B cell (primary cell): ENCODE measurements at regions not wholly inside any gene's neighbourhood (a gene's known extent, or its start where the extent isn't known, plus 50 kb on each side); places are given as distances from the start of the nearest gene placed in this dataset.

Source experiments
- ATAC-seq: fragments of 200-7000 bp; cut with Tn5 transposase; one replicate; pipeline ENCODE4 v1.10.0; 2021; ENCODE audit warnings: low read depth, mild to moderate bottlenecking, moderate number of reproducible peaks, moderate library complexity
- CTCF ChIA-PET: fragments of 350-600 bp; sonication (Branson Sonifier 250); formaldehyde crosslinking; loops from one replicate; lab custom pipeline; 2021; ENCODE audit warnings: antibody characterized with exemption, inconsistent platforms; lab: Charles Lee
- POLR2A ChIA-PET: fragments of 350-600 bp; sonication (Branson Sonifier 250); formaldehyde crosslinking; loops from one replicate; lab custom pipeline; 2021; ENCODE audit warnings: antibody characterized with exemption; lab: Charles Lee
- DNase-seq: peaks from one replicate; pipeline ENCODE4 v3.0.0; 2013
- H2AFZ ChIP-seq: 2 replicates; pipeline ENCODE4 v1.6.1; 2012; ENCODE audit warnings: mild to moderate bottlenecking, low read depth, low read length; ENCODE audit not compliant: insufficient read depth, poor library complexity, severe bottlenecking
- H3K27ac ChIP-seq, 2 donors: 1 replicate in 1 of 2; 2 replicates in 1 of 2; pipeline ENCODE4 v1.5.1; 2012 to 2013; ENCODE audit warnings: low read length in 2 of 2, mild to moderate bottlenecking in 2 of 2, moderate library complexity in 1 of 2
- H3K27me3 ChIP-seq, 4 experiments: fragments of 200-600 bp in 1 of 4; sonication (generic) in 1 of 4; replicated peaks in 1 of 4; 1 replicate in 2 of 4; 2 replicates in 2 of 4; pipeline versions ENCODE4 v1.6.1 to v1.7.0; 2013 to 2016; ENCODE audit warnings: low read length in 3 of 4, mild to moderate bottlenecking in 2 of 4, mixed read lengths in 1 of 4, moderate library complexity in 1 of 4; ENCODE audit not compliant: insufficient read depth in 4 of 4, control insufficient read depth in 3 of 4; ENCODE audit errors: control extremely low read depth in 1 of 4
- H3K36me3 ChIP-seq, 2 experiments: replicated peaks in 1 of 2; 1 replicate in 1 of 2; 2 replicates in 1 of 2; pipeline versions ENCODE4 v1.6.1 to v1.7.1; 2013; ENCODE audit warnings: low read length in 1 of 2; ENCODE audit not compliant: insufficient read depth in 2 of 2, control insufficient read depth in 1 of 2; ENCODE audit errors: control extremely low read depth in 1 of 2, extremely low read depth in 1 of 2
- H3K4me1 ChIP-seq, 2 donors: fragments of 200-600 bp in 1 of 2; sonication (generic) in 1 of 2; 1 replicate in 1 of 2; 2 replicates in 1 of 2; pipeline versions ENCODE4 v1.5.1 to v1.6.1; 2013 to 2017; ENCODE audit warnings: low read length in 2 of 2; ENCODE audit not compliant: control insufficient read depth in 2 of 2, insufficient read depth in 2 of 2
- H3K4me2 ChIP-seq: replicated peaks from 2 replicates; pipeline ENCODE3; 2012; ENCODE audit warnings: mild to moderate bottlenecking, low read depth, low read length; ENCODE audit not compliant: poor library complexity, severe bottlenecking
- H3K4me3 ChIP-seq, 5 experiments: fragments of 200-600 bp in 1 of 5; sonication (generic) in 1 of 5; 1 replicate in 3 of 5; 2 replicates in 2 of 5; pipeline versions ENCODE4 v1.5.1 to v1.7.0; 2011 to 2016; ENCODE audit warnings: low read length in 4 of 5, mild to moderate bottlenecking in 4 of 5, low read depth in 2 of 5, control low read depth in 1 of 5, moderate library complexity in 1 of 5; ENCODE audit not compliant: insufficient read depth in 1 of 5; ENCODE audit errors: control extremely low read depth in 1 of 5, extremely low read depth in 1 of 5
- H3K79me2 ChIP-seq: fragments of 200-600 bp; sonication (generic); one replicate; pipeline ENCODE4 v1.6.0; 2016; ENCODE audit warnings: low read length; ENCODE audit not compliant: control insufficient read depth, insufficient read depth
- H3K9ac ChIP-seq: fragments of 200-600 bp; sonication (generic); 2 replicates; pipeline ENCODE4 v1.6.1; 2017; ENCODE audit warnings: mild to moderate bottlenecking, low read length, moderate library complexity
- H3K9me3 ChIP-seq, 3 donors: one replicate each; pipeline versions ENCODE4 v1.6.1 to v1.7.1; 2013; ENCODE audit warnings: low read length in 2 of 3; ENCODE audit not compliant: control insufficient read depth in 2 of 3, insufficient read depth in 1 of 3; ENCODE audit errors: control extremely low read depth in 1 of 3
- H4K20me1 ChIP-seq: 2 replicates; pipeline ENCODE4 v1.6.0; 2012; ENCODE audit warnings: mild to moderate bottlenecking, low read length; ENCODE audit not compliant: insufficient read depth, control insufficient read depth, poor library complexity, severe bottlenecking
- H3K27ac Mint-ChIP-seq: one replicate; pipeline ENCODE4 v1.8.0; 2021; ENCODE audit warnings: mixed read lengths
- H3K27me3 Mint-ChIP-seq: one replicate; pipeline ENCODE4 v1.8.0; 2021; ENCODE audit warnings: mixed read lengths
- H3K4me1 Mint-ChIP-seq: one replicate; pipeline ENCODE4 v1.8.0; 2021; ENCODE audit warnings: mixed read lengths
- H3K4me3 Mint-ChIP-seq: one replicate; pipeline ENCODE4 v1.8.0; 2021; ENCODE audit warnings: mixed read lengths
- H3K9me3 Mint-ChIP-seq: one replicate; pipeline ENCODE4 v1.8.0; 2022; ENCODE audit warnings: mixed read lengths; ENCODE audit not compliant: insufficient read depth
- CTCF ChIP-seq: fragments of 200-600 bp; IDR thresholded peaks from one replicate; pipeline ENCODE4 v1.8.0; 2022; ENCODE audit warnings: antibody characterized with exemption, mild to moderate bottlenecking
- EZH2 ChIP-seq: IDR thresholded peaks from 2 replicates; pipeline ENCODE4 v1.6.1; 2012; ENCODE audit warnings: borderline replicate concordance, low read depth, mild to moderate bottlenecking, moderate library complexity, low read length; ENCODE audit not compliant: insufficient read depth, poor library complexity, severe bottlenecking
- WGBS: methylation state at CpG from one replicate; pipeline ENCODE4 v1.1.5; 2013; ENCODE audit warnings: missing lambda C conversion rate; ENCODE audit not compliant: insufficient coverage; 5-methylcytosine and 5-hydroxymethylcytosine counted together
- intact Hi-C: fragments of 100-400 bp; cut with micrococcal nuclease; formaldehyde crosslinking; loops from one replicate; pipeline ENCODE4 v1.10.0; 2022

- Mint-ChIP-seq H3K27ac (no peak overlapping the region), H3K4me3 (no peak overlapping the region), H3K9me3 (no peaks in the 10 kb centered on the region), H3K4me1 (no peaks in the 10 kb centered on the region), H3K27me3 (peaks cover 2% of the 10 kb centered on the region)
- CTCF ChIA-PET: no interaction called here
- DNase-seq (no peak), ATAC-seq (no peak)
- no peak overlapping the region for H2AFZ ChIP-seq
- no peaks in the 10 kb centered on the region for H3K79me2 ChIP-seq
- no peak overlapping the region for H3K4me2 ChIP-seq
- no peaks in the 10 kb centered on the region for H4K20me1 ChIP-seq
- no peak overlapping the region for H3K27ac ChIP-seq
- H3K36me3 ChIP-seq: no peaks in the 10 kb centered on the region
- H3K9ac ChIP-seq: no peak overlapping the region
- TF ChIP-seq CTCF: no peak
- H3K9me3 ChIP-seq: no peaks in the 10 kb centered on the region
- intact Hi-C loops: no loop called here
- no CpG with 5 or more reads among the region's 1 CpG for WGBS
- H3K4me3 ChIP-seq: no peak overlapping the region
- H3K27me3 ChIP-seq: peaks cover 0 to 4% (median under 1%) of the 10 kb centered on the region in 4 experiments
- POLR2A ChIA-PET: no interaction called here
- H3K4me1 ChIP-seq: no peaks in the 10 kb centered on the region
Measured at GRCh38 chr7:42345478-42346299, 108.7 kb upstream of the GLI3 start.

GRCh38 chr7:42344198-42344755 is 107.3 kb upstream of the GLI3 start:
- TF ChIP-seq CTCF: no peak
- TF ChIP-seq EZH2: no peak
- ChIA-PET POLR2A (no interaction called here), CTCF (no interaction called here)
- Histone ChIP-seq H3K27ac (no peak overlapping the region), H3K9me3 (no peaks in the 10 kb centered on the region), H3K4me3 (no peak overlapping the region), H3K79me2 (no peaks in the 10 kb centered on the region), H2AFZ (no peak overlapping the region), H3K4me2 (no peak overlapping the region), H3K27me3 (peaks cover 0 to 4% (median under 1%) of the 10 kb centered on the region in 4 experiments), H3K36me3 (no peaks in the 10 kb centered on the region), H3K9ac (no peak overlapping the region), H4K20me1 (no peaks in the 10 kb centered on the region), H3K4me1 (no peaks in the 10 kb centered on the region)
- Mint-ChIP-seq H3K4me1 (no peaks in the 10 kb centered on the region), H3K27me3 (peaks cover 2% of the 10 kb centered on the region), H3K4me3 (no peak overlapping the region), H3K27ac (no peak overlapping the region), H3K9me3 (no peaks in the 10 kb centered on the region)
- 62% methylated on average over 3 of the region's 3 CpGs for WGBS
- ATAC-seq (no peak), DNase-seq (no peak)
- intact Hi-C loops: no loop called here
